Panc1 (cell line): ENCODE measurements at regions not wholly inside any gene's neighbourhood (a gene's known extent, or its start where the extent isn't known, plus 50 kb on each side); places are given as distances from the start of the nearest gene placed in this dataset.

Experiments used
- ATAC-seq: fragments of 200-7000 bp; cut with Tn5 transposase; 2 replicates; pipeline ENCODE4 v1.9.1; 2020; ENCODE audit warnings: mild to moderate bottlenecking, moderate library complexity
- BruUV-seq: library from RNA; stranded (reverse); fragments of 400-500 nt; replicated peaks from 2 replicates; lab custom pipeline; 2021; lab: Mats Ljungman, UMichigan
- CTCF ChIA-PET: fragments of 300-600 bp; sonication (Branson Sonifier 250); formaldehyde crosslinking; loops from one replicate; lab custom pipeline; 2022; ENCODE audit warnings: antibody characterized with exemption; lab: Charles Lee
- POLR2A ChIA-PET: fragments of 300-600 bp; sonication (Branson Sonifier 250); formaldehyde crosslinking; loops from one replicate; lab custom pipeline; 2022; ENCODE audit warnings: antibody characterized with exemption; lab: Charles Lee
- DNase-seq: peaks from one replicate; pipeline ENCODE4 v3.0.0-alpha.2; 2010; ENCODE audit warnings: low read depth, low spot score
- H3K27ac ChIP-seq: 2 replicates; pipeline ENCODE4 v1.5.1; 2011; ENCODE audit warnings: mild to moderate bottlenecking, low read length, inconsistent platforms
- H3K27me3 ChIP-seq: fragments of 200-500 bp; sonication (Bioruptor generic); 2 replicates; pipeline ENCODE4 v1.6.0; 2014; ENCODE audit warnings: low read length, inconsistent platforms; ENCODE audit not compliant: control insufficient read depth, insufficient read depth
- H3K36me3 ChIP-seq: fragments of 200-500 bp; sonication (Bioruptor generic); 2 replicates; pipeline ENCODE4 v1.5.1; 2014; ENCODE audit warnings: inconsistent platforms, mild to moderate bottlenecking, low read length, moderate library complexity; ENCODE audit not compliant: control insufficient read depth, insufficient read depth
- H3K4me1 ChIP-seq: 2 replicates; pipeline ENCODE4 v1.5.1; 2011; ENCODE audit warnings: inconsistent platforms, mild to moderate bottlenecking, low read length, moderate library complexity; ENCODE audit not compliant: control insufficient read depth, insufficient read depth
- H3K4me3 ChIP-seq, 2 experiments: 2 replicates each; pipeline ENCODE4 v1.5.1; 2011 to 2012; ENCODE audit warnings: low read depth in 2 of 2, low read length in 2 of 2, mild to moderate bottlenecking in 2 of 2, inconsistent platforms in 1 of 2, moderate library complexity in 1 of 2
- H3K9me3 ChIP-seq: fragments of 200-500 bp; sonication (Bioruptor generic); 2 replicates; pipeline ENCODE4 v1.5.1; 2014; ENCODE audit warnings: low read depth, mild to moderate bottlenecking, inconsistent platforms, low read length, moderate library complexity; ENCODE audit not compliant: control insufficient read depth, insufficient read depth
- POLR2AphosphoS5 ChIP-seq: IDR thresholded peaks from 2 replicates; pipeline ENCODE4 v1.6.1; 2012; ENCODE audit warnings: mild to moderate bottlenecking, low read depth, low read length, moderate library complexity
- REST ChIP-seq, 2 experiments: IDR thresholded peaks; 2 replicates each; pipeline ENCODE4 v1.6.1; 2011 to 2012; ENCODE audit warnings: low read depth in 2 of 2, control low read depth in 1 of 2, low read length in 1 of 2, mild to moderate bottlenecking in 1 of 2, moderate library complexity in 1 of 2; ENCODE audit not compliant: insufficient read depth in 1 of 2
- SIN3A ChIP-seq: IDR thresholded peaks from 2 replicates; pipeline ENCODE4 v1.6.1; 2012; ENCODE audit warnings: low read depth, mild to moderate bottlenecking, low read length, moderate library complexity, borderline replicate concordance; ENCODE audit not compliant: insufficient read depth
- TCF7L2 ChIP-seq: IDR thresholded peaks from 2 replicates; pipeline ENCODE4 v1.6.1; 2011; ENCODE audit warnings: mild to moderate bottlenecking, low read depth, low read length, inconsistent platforms
- in situ Hi-C: cut with HindIII; loops from 2 replicates; pipeline ENCODE4 v1.10.0; 2016; ENCODE audit warnings: low sequenced_read_pairs, low pct_unique_long_range_greater_than_20kb
- intact Hi-C: fragments of 100-400 bp; cut with micrococcal nuclease; formaldehyde crosslinking; loops from one replicate; pipeline ENCODE4 v1.10.0; 2022; ENCODE audit not compliant: unreplicated experiment
- TF ChIP-seq, protein P1 (sequence below): fragments of 450-650 bp; IDR thresholded peaks from 2 replicates; pipeline ENCODE4 v1.5.1; 2017; ENCODE audit warnings: mild to moderate bottlenecking

DNA sequence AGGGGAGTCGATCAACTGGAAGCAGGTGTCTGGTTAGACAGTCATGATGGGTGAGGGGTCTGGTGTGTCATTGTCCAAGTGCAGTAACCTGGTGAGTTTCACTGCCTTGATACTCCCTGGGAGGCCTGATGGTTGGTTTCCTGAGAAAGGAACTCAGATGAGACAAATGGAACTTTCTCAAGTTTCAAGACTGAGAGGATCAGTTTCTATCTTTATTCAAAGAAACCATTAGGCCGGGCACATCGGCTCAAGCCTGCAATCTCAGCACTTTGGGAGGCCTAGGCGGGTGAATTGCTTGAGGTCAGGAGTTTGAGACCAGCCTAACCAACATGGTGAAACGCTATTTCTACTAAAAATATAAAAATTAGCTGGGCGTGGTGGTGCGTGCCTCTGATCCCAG is 776.1 kb downstream of the AACS start:
- intact Hi-C loops = no loop called here
- TF ChIP-seq POLR2AphosphoS5 = no peak
- TF ChIP-seq, protein P1, sequence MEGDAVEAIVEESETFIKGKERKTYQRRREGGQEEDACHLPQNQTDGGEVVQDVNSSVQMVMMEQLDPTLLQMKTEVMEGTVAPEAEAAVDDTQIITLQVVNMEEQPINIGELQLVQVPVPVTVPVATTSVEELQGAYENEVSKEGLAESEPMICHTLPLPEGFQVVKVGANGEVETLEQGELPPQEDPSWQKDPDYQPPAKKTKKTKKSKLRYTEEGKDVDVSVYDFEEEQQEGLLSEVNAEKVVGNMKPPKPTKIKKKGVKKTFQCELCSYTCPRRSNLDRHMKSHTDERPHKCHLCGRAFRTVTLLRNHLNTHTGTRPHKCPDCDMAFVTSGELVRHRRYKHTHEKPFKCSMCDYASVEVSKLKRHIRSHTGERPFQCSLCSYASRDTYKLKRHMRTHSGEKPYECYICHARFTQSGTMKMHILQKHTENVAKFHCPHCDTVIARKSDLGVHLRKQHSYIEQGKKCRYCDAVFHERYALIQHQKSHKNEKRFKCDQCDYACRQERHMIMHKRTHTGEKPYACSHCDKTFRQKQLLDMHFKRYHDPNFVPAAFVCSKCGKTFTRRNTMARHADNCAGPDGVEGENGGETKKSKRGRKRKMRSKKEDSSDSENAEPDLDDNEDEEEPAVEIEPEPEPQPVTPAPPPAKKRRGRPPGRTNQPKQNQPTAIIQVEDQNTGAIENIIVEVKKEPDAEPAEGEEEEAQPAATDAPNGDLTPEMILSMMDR = no peak
- TF ChIP-seq TCF7L2 = no peak
- no peak for TF ChIP-seq SIN3A
- TF ChIP-seq REST (IDR thresholded peaks at IDR 0.05; ENCODE audit: insufficient read depth in 1 of 2, low read depth in 2 of 2, low read length in 1 of 2) = no peak
- ChIA-PET CTCF (no interaction called here), POLR2A (no interaction called here)
- Histone ChIP-seq H3K36me3 (no peaks in the 10 kb centered on the region), H3K4me3 (no peak overlapping the region), H3K27me3 (no peaks in the 10 kb centered on the region), H3K4me1 (no peaks in the 10 kb centered on the region), H3K9me3 (no peaks in the 10 kb centered on the region), H3K27ac (no peak overlapping the region)
- BruUV-seq = no TSS peak
- ATAC-seq (no peak), DNase-seq (no peak)
- in situ Hi-C loops = no loop called here

DNA sequence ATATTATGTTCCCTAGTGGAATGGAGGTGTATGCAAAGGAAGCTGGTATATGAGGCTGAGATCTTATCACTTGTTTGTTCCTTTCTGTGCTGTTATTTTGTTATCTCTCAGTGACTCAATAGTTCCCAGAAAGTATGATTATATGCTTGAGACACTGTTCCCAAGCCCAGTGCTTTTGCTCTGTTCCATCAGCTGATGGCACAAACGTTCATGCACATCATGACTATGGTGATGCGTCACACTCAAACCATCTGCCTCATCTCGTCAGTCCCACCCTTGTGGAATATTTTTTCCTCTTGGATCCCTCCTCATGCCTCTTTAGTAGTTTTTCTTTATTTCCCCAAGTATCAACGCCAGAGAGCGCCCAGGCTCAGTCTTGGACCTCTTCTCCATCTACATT is 786.9 kb downstream of the AACS start:
- DNase-seq (no peak), ATAC-seq (no peak)
- Histone ChIP-seq H3K9me3 (no peaks in the 10 kb centered on the region), H3K27me3 (no peaks in the 10 kb centered on the region), H3K4me1 (no peaks in the 10 kb centered on the region), H3K27ac (no peak overlapping the region), H3K4me3 (no peak overlapping the region), H3K36me3 (no peaks in the 10 kb centered on the region)
- in situ Hi-C loops = no loop called here
- intact Hi-C loops = no loop called here
- no TSS peak for BruUV-seq
- no peak for TF ChIP-seq SIN3A
- TF ChIP-seq, protein P1 = no peak
- TF ChIP-seq REST (IDR thresholded peaks at IDR 0.05; ENCODE audit: insufficient read depth in 1 of 2, low read depth in 2 of 2, low read length in 1 of 2) = no peak
- no peak for TF ChIP-seq POLR2AphosphoS5
- TF ChIP-seq TCF7L2 = no peak
- CTCF ChIA-PET = no interaction called here
- POLR2A ChIA-PET = no interaction called here
